Stomach smooth muscle (tissue), 2 donors: ENCODE measurements at regions not wholly inside any gene's neighbourhood (a gene's known extent, or its start where the extent isn't known, plus 50 kb on each side); places are given as distances from the start of the nearest gene placed in this dataset.

Experiments
- H3K27ac ChIP-seq: one replicate; pipeline ENCODE4 v1.7.0; 2013; ENCODE audit warnings: mild to moderate bottlenecking, low read length, inconsistent platforms
- H3K27me3 ChIP-seq, 2 donors: one replicate each; pipeline ENCODE4 v1.7.0; 2013; ENCODE audit warnings: low read length in 2 of 2; ENCODE audit not compliant: insufficient read depth in 2 of 2, control insufficient read depth in 1 of 2
- H3K36me3 ChIP-seq, 2 donors: one replicate each; pipeline ENCODE4 v1.7.0; 2013; ENCODE audit warnings: low read length in 2 of 2; ENCODE audit not compliant: control insufficient read depth in 2 of 2, insufficient read depth in 2 of 2
- H3K4me1 ChIP-seq: one replicate; pipeline ENCODE4 v1.7.0; 2013; ENCODE audit warnings: low read length; ENCODE audit not compliant: control insufficient read depth, insufficient read depth
- H3K4me3 ChIP-seq, 2 donors: one replicate each; pipeline ENCODE4 v1.7.0; 2013; ENCODE audit warnings: low read length in 2 of 2
- H3K9ac ChIP-seq, 2 donors: one replicate each; pipeline ENCODE4 v1.7.0; 2013; ENCODE audit warnings: low read length in 2 of 2, mild to moderate bottlenecking in 1 of 2
- H3K9me3 ChIP-seq, 2 donors: one replicate each; pipeline ENCODE4 v1.7.0; 2013; ENCODE audit warnings: low read length in 2 of 2; ENCODE audit not compliant: control insufficient read depth in 2 of 2
- donor health status: healthy.
- donor health status: Pancreatic carcinoma.

DNA sequence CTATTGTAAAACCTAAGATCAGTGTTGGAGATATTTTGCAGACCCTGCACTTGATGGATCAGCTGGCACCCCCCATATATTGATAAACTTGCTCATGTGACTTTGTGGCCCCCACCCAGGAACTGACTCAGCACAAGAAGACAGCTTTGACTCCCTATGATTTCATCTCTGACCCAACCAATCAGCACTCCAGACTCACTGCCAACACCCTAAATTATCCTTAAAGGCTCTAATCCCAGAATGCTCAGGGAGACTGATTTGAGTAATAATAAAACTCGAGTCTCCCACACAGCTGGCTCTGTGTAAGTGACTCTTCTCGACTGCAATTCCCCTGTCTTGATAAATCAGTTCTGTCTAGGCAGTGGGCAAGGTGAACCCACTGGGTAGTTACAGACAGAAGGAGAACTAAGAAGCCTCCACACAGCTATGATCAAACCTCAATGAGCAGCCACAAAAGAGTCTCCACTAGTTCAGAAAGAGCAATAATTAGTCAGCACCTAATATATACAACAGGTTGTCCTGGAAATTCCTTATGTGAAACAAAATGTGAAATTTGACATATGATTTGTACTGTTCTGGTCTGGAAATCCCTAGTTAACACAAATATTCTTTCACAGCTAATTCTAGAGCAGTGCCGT is 52.2 kb downstream of the ACTL7B start:
- Histone ChIP-seq H3K27me3 (no peaks in the 10 kb centered on the region), H3K9ac (no peak overlapping the region), H3K36me3 (no peaks in the 10 kb centered on the region), H3K9me3 (no peaks in the 10 kb centered on the region), H3K4me1 (no peaks in the 10 kb centered on the region), H3K4me3 (no peak overlapping the region), H3K27ac (no peak overlapping the region)

DNA sequence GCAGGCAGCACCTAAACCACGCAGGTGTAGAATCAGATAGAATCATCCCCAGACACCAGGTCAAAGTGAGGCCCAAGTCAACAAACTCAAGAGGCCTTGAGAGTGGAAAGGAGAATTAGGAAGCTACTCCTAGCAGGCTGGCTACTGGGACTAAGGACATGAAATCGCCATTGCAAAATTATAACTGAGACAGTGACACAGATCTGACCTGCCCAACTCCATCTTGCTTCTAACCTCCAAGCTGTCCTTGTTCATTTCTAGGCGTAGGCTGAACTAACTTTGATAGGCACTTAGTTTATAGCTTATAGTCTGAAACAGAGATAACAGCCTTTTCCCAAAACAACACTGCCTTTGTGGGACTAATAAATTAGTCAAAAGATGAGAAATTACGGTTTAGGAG is 52.8 kb downstream of the ACTL7B start:
- H3K9me3 ChIP-seq, result no peaks in the 10 kb centered on the region
- H3K4me1 ChIP-seq, result no peaks in the 10 kb centered on the region
- H3K27me3 ChIP-seq, result no peaks in the 10 kb centered on the region
- no peak overlapping the region for H3K27ac ChIP-seq
- no peaks in the 10 kb centered on the region for H3K36me3 ChIP-seq
- no peak overlapping the region for H3K4me3 ChIP-seq
- H3K9ac ChIP-seq, result no peak overlapping the region

- H3K9me3 ChIP-seq, result no peaks in the 10 kb centered on the region
- no peaks in the 10 kb centered on the region for H3K27me3 ChIP-seq
- no peaks in the 10 kb centered on the region for H3K36me3 ChIP-seq
- no peak overlapping the region for H3K9ac ChIP-seq
- no peak overlapping the region for H3K4me3 ChIP-seq
- no peaks in the 10 kb centered on the region for H3K4me1 ChIP-seq
- H3K27ac ChIP-seq, result no peak overlapping the region
Measured at GRCh38 chr9:108801949-108802348, 53.8 kb downstream of the ACTL7B start.

DNA sequence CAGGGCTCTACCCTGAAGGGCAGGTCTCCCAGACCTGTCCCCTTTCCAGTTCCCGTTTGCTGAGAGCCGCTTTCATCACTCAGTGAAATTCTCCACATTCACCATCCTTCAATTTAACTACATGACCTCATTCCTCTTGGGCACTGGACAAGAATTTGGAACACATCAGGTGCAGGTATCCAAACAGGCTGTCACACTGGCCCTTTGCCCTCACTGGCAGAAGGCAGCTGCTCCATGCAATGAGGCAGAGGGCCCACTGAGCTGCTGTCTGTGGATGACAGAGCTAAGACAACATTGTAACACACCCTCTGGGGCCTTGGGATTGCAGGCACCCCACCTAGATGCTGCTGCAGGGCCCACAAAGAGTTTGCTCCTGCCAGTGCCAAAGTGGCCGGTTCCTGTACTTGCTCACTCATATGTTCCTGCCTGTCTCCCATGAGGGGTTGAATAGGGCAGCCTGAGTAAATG is 55.1 kb downstream of the ACTL7B start:
- no peaks in the 10 kb centered on the region for H3K36me3 ChIP-seq
- H3K27me3 ChIP-seq, result peaks cover 0 to 2% of the 10 kb centered on the region in 2 donors
- H3K9ac ChIP-seq, result no peak overlapping the region
- no peak overlapping the region for H3K4me3 ChIP-seq
- no peaks in the 10 kb centered on the region for H3K4me1 ChIP-seq
- H3K9me3 ChIP-seq, result no peaks in the 10 kb centered on the region
- no peak overlapping the region for H3K27ac ChIP-seq

GRCh38 chr9:108793573-108793972 is 62.2 kb downstream of the ACTL7B start:
- no peak overlapping the region for H3K27ac ChIP-seq
- H3K9me3 ChIP-seq, result peaks cover 3 to 8% of the 10 kb centered on the region in 2 donors
- no peaks in the 10 kb centered on the region for H3K4me1 ChIP-seq
- H3K4me3 ChIP-seq, result no peak overlapping the region
- no peaks in the 10 kb centered on the region for H3K36me3 ChIP-seq
- no peak overlapping the region for H3K9ac ChIP-seq
- H3K27me3 ChIP-seq, result peaks cover 0 to 2% of the 10 kb centered on the region in 2 donors

DNA sequence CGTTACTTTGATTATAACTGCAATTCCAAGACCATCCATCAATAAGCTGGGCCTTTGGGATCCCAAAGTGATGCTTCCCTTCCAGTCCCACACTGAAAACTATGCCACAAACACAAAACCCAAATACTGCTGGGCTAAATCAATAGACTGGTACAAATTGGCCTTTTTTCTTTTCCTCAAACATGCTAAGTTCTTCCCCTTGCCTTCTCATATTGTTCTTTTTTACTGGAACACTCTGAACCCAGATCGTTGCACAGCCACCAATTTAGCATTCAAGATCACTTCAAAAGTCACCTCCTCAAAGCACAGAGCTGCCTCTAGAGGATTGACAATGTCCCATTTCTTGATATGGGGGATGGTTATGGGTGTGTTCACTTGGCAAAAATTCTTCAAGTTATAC is 66.0 kb downstream of the ACTL7B start:
- H3K36me3 ChIP-seq, result no peaks in the 10 kb centered on the region
- no peak overlapping the region for H3K4me3 ChIP-seq
- no peaks in the 10 kb centered on the region for H3K4me1 ChIP-seq
- H3K9ac ChIP-seq, result no peak overlapping the region
- H3K27me3 ChIP-seq, result no peaks in the 10 kb centered on the region
- H3K27ac ChIP-seq, result no peak overlapping the region
- peaks cover 3 to 8% of the 10 kb centered on the region in 2 donors for H3K9me3 ChIP-seq

- H3K4me1 ChIP-seq, result no peaks in the 10 kb centered on the region
- peaks cover 3 to 5% of the 10 kb centered on the region in 2 donors for H3K9me3 ChIP-seq
- no peaks in the 10 kb centered on the region for H3K27me3 ChIP-seq
- no peaks in the 10 kb centered on the region for H3K36me3 ChIP-seq
- no peak overlapping the region for H3K9ac ChIP-seq
- H3K27ac ChIP-seq, result no peak overlapping the region
- no peak overlapping the region for H3K4me3 ChIP-seq
Measured at GRCh38 chr9:108787690-108788048, 68.1 kb downstream of the ACTL7B start.

DNA sequence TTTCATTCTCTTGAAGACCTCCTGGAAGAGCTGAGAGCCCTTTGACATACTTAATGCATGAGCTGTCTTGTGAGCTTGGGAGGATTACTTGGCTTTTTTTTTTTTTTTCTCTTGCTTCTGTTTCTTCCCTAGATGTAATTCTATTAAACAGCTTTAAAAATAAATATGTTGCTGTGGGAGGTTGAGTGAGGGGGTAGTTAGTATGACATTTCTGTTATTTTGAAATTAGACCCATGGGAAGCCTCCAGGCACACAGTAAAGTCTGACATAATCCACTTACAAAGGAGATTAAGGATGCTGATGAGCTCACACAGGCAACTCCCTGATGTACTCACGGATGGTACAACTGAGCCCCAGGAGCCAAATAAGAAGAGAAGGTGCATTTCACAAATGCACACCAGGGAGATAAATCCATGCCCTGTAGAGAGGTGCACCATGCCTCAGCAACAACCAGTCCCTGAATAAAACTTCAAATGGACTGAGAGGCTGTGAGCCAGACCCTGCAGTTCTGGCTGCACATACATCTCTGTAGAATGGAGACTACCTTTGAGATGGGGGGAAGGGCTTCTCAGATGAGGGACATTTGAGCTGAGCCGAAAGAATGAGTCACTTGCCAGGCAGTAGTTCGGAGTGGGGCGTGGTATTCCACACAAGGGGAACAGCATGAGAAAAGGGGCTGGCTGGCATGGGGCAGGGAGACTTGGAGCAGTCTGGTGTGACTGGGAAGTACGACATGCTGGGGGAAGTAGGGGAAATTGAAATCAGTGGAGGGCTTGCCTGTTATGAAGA is 68.7 kb downstream of the ACTL7B start:
- no peak overlapping the region for H3K4me3 ChIP-seq
- H3K9me3 ChIP-seq, result peaks cover 0 to under 1% of the 10 kb centered on the region in 2 donors
- H3K27ac ChIP-seq, result no peak overlapping the region
- H3K27me3 ChIP-seq, result no peaks in the 10 kb centered on the region
- H3K4me1 ChIP-seq, result no peaks in the 10 kb centered on the region
- no peaks in the 10 kb centered on the region for H3K36me3 ChIP-seq
- no peak overlapping the region for H3K9ac ChIP-seq

GRCh38 chr9:108786322-108786721 is 69.5 kb downstream of the ACTL7B start:
- H3K27ac ChIP-seq, result no peak overlapping the region
- H3K27me3 ChIP-seq, result no peaks in the 10 kb centered on the region
- no peaks in the 10 kb centered on the region for H3K4me1 ChIP-seq
- H3K9me3 ChIP-seq, result no peaks in the 10 kb centered on the region
- H3K4me3 ChIP-seq, result no peak overlapping the region
- no peaks in the 10 kb centered on the region for H3K36me3 ChIP-seq
- H3K9ac ChIP-seq, result no peak overlapping the region

DNA sequence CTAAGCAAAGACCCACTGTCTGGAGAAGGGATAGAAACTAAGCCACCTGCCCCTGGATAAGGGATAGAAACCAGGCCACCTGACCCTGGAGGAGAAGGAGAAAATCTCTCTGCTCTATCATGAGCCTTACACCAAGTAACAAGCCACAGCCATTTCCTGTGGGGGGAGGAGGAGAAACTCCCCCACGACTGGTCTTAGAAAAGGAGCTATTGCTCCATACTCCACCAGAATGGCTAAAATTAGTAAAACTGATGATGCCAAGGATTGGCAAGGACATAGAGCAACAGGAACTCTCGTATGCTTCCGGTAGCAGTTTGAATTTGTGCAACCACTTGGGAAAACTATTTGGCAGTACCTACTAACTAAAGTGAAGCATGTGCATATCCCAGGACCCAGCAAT is 70.8 kb downstream of the ACTL7B start:
- no peaks in the 10 kb centered on the region for H3K9me3 ChIP-seq
- no peaks in the 10 kb centered on the region for H3K36me3 ChIP-seq
- peaks cover 3% of the 10 kb centered on the region for H3K4me1 ChIP-seq
- H3K9ac ChIP-seq, result no peak overlapping the region
- H3K27me3 ChIP-seq, result no peaks in the 10 kb centered on the region
- no peak overlapping the region for H3K27ac ChIP-seq
- no peak overlapping the region for H3K4me3 ChIP-seq
